Ectodermal cell (in vitro differentiated cells): ENCODE measurements at regions not wholly inside any gene's neighbourhood (a gene's known extent, or its start where the extent isn't known, plus 50 kb on each side); places are given as distances from the start of the nearest gene placed in this dataset.
"Not testable (repeated sequence)": the region's sequence is repeated elsewhere in the genome, so short reads cannot be mapped to it uniquely, and the experiment has no call there.

ENCODE experiments used
- H3K27ac ChIP-seq: 2 replicates; pipeline ENCODE4 v1.7.0; 2013; ENCODE audit warnings: mild to moderate bottlenecking, low read depth, low read length; ENCODE audit not compliant: insufficient read depth, poor library complexity, severe bottlenecking
- H3K27me3 ChIP-seq: 2 replicates; pipeline ENCODE4 v1.7.0; 2013; ENCODE audit warnings: mild to moderate bottlenecking, low read length; ENCODE audit not compliant: insufficient read depth, control insufficient read depth, poor library complexity, severe bottlenecking
- H3K36me3 ChIP-seq: one replicate; pipeline ENCODE4 v1.7.0; 2013; ENCODE audit warnings: low read length; ENCODE audit not compliant: control insufficient read depth, insufficient read depth
- H3K4me1 ChIP-seq: one replicate; pipeline ENCODE4 v1.7.0; 2013; ENCODE audit warnings: low read length; ENCODE audit not compliant: control insufficient read depth, insufficient read depth
- H3K4me3 ChIP-seq: 2 replicates; pipeline ENCODE4 v1.7.0; 2013; ENCODE audit warnings: low read depth, low read length, control low read depth; ENCODE audit not compliant: insufficient read depth
- H3K9me3 ChIP-seq: 2 replicates; pipeline ENCODE4 v1.7.0; 2013; ENCODE audit warnings: mild to moderate bottlenecking, low read length, moderate library complexity; ENCODE audit not compliant: control insufficient read depth
- WGBS, 2 experiments: methylation state at CpG; one replicate each; pipeline ENCODE4 v1.1.7; 2013; ENCODE audit warnings: missing lambda C conversion rate in 2 of 2; 5-methylcytosine and 5-hydroxymethylcytosine counted together

DNA sequence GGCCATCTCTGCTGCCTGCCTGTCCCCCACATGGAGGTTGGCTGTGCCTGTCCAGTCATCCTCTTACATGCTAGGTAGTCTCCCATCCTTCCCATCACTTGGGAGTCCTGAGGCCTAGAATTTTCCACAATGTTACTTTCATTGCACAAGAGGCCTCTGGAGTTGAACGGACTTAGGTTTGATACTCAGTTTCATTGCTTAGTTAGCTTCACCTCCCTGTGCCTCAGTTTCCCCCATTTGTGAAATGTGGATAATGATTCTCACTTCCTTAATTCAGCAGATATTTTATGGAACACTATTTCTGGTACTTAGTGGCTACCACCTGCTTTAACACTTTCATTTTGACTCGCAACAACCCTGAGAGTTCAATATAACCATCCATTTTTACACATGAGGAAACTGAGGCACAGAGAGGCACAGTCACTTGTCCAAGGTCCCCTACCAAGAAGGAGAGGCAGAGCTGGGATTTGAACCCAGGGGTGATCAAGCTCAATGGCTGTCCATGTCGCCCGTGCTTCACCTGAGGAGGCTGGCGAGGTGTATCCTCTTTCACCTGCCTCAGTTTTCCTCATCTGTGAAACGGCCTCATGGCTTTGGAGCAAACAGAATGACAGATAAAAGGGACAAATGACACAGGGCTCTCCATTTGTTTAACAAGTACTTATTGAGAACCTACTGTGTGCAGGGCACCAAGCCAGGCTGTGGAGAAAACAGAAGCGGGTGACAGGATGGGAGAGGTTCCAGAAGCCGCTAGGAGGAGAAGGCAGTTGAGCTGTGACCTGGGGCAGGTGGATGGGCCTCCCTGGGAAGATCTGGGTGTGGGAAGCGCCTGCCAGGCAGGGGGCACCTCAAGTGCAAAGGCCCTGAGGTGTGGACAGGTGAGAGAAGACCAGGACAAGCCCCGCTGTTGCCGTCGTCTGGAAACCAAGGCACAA is 154.3 kb upstream of the PTPN1 start:
- no peak overlapping the region for H3K27ac ChIP-seq
- 84 to 86% methylated on average over 12 of the region's 12 CpGs for WGBS, 2 experiments
- no peaks in the 10 kb centered on the region for H3K27me3 ChIP-seq
- no peaks in the 10 kb centered on the region for H3K36me3 ChIP-seq
- H3K4me1 ChIP-seq: no peaks in the 10 kb centered on the region
- no peak overlapping the region for H3K4me3 ChIP-seq
- H3K9me3 ChIP-seq: no peaks in the 10 kb centered on the region

DNA sequence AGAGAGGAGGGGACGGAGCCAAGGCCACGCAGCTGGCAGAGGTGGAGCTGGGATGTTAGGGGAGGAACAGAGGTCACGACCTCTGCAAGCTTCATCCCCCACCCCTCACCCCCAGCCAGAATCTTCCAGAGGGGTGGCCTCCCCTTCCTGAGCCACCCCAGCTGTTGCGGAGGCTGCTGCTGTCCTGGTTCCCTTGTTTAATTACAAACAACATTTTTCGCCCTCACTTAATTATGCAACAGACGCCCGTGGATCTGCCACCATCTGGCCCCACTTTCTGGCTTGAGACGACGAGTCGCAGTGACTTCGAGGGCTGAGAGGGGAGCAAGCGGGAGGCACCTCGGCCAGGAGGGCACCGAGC is 153.7 kb upstream of the PTPN1 start:
- Histone ChIP-seq H3K9me3 (no peaks in the 10 kb centered on the region), H3K27me3 (no peaks in the 10 kb centered on the region), H3K4me1 (no peaks in the 10 kb centered on the region), H3K27ac (no peak overlapping the region), H3K36me3 (no peaks in the 10 kb centered on the region), H3K4me3 (no peak overlapping the region)
- WGBS, 2 experiments: 83 to 87% methylated on average over 13 to 14 of the region's 14 CpGs

DNA sequence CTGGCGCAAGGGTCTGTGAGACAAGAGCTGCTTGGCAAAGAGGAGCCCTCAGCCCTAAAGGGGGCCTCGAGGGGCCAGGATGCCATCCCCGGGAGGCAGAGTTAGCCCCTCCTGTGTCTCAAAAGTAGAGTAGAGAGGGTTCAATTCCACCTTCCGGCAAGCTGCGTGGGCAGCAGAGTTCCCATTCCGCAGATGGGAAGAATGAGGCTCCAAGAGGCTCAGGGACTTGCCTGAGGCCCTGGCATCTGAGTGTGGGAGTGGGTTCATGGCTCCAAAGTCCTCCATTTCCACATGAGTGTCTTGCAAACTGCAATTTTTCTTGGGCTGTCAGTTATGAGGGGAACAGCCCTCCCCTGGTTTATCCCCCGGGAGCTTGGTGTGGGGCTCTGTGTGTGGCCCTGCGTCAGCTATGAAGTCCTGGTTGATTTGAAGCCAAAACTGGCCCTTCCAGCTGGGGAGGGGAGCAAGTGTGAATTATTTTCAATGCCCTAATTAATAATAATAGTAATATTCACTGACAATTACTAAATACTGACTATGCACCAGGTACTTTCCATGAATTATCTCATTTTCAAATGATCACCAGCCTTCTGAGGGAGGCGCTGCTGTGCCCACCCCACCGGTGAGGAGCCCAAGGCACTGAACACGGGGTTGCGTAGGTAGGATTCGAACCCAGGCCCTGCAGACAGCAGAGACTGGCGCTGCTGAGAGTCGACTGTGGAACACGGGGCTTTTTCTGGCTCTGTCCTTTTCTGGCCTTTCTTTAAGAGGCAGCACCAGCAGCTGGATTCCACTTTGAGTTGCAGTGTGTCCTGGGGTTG is 153.0 kb upstream of the PTPN1 start:
- no peaks in the 10 kb centered on the region for H3K36me3 ChIP-seq
- no peak overlapping the region for H3K4me3 ChIP-seq

DNA sequence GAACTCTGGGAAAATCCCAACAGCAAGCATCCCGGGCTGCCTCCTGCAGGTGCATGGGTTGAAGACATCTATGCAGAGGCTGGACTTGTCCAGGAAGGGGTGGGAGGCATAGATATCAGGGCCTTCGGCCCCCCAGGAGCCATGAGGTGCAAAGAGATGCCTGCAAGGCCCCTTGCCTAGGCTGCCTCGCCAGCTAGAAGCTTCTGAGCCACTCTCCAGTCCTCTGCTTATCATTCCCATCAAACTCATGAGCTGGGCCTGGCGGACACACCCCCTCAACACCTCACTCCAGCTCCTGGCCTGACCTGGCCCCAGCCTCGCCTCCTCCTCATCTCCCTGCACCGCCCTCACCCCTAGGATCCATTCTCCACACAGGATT is 152.4 kb upstream of the PTPN1 start:
- Histone ChIP-seq H3K27me3 (no peaks in the 10 kb centered on the region), H3K4me3 (no peak overlapping the region), H3K36me3 (no peaks in the 10 kb centered on the region), H3K4me1 (no peaks in the 10 kb centered on the region), H3K27ac (no peak overlapping the region), H3K9me3 (no peaks in the 10 kb centered on the region)
- WGBS, 2 experiments: 73% methylated on average over 6 of the region's 6 CpGs

More for the DNA sequence above, 153.0 kb upstream of the PTPN1 start:
- no peak overlapping the region for H3K27ac ChIP-seq
- WGBS, 2 experiments: 90 to 92% methylated on average over 16 of the region's 16 CpGs
- no peaks in the 10 kb centered on the region for H3K9me3 ChIP-seq
- H3K27me3 ChIP-seq: no peaks in the 10 kb centered on the region
- H3K4me1 ChIP-seq: no peaks in the 10 kb centered on the region

DNA sequence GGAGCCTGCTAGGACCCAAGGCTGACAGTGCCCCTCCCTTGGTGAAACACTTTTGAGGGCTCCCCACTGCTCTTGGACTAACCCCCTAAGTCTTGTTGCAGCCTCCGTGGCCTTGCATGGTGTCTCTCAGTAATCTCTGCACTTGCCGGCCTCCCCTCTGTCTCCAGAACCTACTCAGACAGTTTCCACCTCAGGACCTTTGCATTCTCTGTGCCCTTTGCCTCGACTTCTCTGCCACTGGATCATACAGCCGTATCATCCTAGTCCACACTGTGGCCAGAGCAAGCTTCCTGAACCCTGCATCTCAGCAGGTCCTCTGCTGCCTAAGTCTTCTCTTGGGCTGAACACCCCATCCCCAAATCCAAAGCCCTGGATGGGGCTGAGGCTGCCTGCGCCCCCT is 152.0 kb upstream of the PTPN1 start:
- no peak overlapping the region for H3K27ac ChIP-seq
- H3K27me3 ChIP-seq: no peaks in the 10 kb centered on the region
- no peaks in the 10 kb centered on the region for H3K4me1 ChIP-seq
- no peak overlapping the region for H3K4me3 ChIP-seq
- 88 to 91% methylated on average over 5 of the region's 5 CpGs for WGBS, 2 experiments
- H3K36me3 ChIP-seq: no peaks in the 10 kb centered on the region
- H3K9me3 ChIP-seq: no peaks in the 10 kb centered on the region

DNA sequence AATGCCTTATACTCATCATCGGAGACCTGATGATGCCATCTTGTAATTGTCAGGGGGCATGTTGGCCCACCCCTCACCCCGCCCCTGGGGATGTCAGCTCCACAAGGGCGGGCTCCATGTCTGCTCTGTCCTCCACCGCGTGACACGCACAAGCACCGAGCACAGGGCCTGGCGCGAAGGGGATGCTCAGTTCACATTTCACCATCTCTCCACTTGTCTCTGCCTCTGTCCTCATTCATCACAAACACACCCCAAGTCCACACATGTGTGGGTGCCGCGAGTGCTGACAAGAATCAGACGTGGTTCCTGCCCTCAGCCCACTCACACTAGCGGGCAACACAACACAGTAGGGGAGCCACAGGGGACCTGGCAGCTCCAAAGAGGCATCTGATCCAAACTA is 151.2 kb upstream of the PTPN1 start:
- no peaks in the 10 kb centered on the region for H3K4me1 ChIP-seq
- H3K27ac ChIP-seq: no peak overlapping the region
- 88 to 91% methylated on average over 13 of the region's 13 CpGs for WGBS, 2 experiments
- H3K36me3 ChIP-seq: no peaks in the 10 kb centered on the region
- no peaks in the 10 kb centered on the region for H3K27me3 ChIP-seq
- no peak overlapping the region for H3K4me3 ChIP-seq
- no peaks in the 10 kb centered on the region for H3K9me3 ChIP-seq

DNA sequence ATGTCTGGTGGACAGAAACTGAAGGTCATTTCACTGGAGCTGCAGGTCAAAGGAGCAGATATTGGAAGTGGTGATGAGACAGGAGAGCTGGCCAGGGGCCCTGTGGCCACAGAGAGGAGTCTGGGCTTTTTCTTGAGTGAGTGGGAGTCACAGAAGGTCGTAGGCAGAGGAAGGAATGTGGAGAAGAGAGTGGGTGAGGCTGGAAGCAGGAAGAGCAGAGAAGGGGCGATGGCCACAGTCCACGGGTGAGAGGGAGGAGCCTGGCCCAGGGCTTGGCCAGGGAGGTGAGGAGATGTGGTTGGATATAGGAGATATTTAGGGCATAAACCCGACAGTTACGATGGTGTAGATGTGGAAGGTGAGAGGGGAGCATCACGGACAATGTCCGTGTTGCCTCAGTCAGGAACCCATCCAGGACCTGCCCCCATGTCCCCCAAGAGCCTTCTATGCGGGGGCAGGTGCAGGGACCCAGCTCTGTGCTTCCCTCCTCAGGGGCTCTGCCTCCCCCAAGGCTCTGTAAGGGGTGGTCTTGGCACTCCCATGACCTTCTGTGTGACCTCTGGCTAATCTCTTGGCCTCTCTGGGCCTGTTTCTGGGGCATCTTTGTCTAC is 150.5 kb upstream of the PTPN1 start:
- no peaks in the 10 kb centered on the region for H3K9me3 ChIP-seq
- H3K4me3 ChIP-seq: no peak overlapping the region
- 87 to 88% methylated on average over 8 of the region's 8 CpGs for WGBS, 2 experiments
- no peaks in the 10 kb centered on the region for H3K27me3 ChIP-seq
- H3K27ac ChIP-seq: no peak overlapping the region
- no peaks in the 10 kb centered on the region for H3K36me3 ChIP-seq
- H3K4me1 ChIP-seq: no peaks in the 10 kb centered on the region

DNA sequence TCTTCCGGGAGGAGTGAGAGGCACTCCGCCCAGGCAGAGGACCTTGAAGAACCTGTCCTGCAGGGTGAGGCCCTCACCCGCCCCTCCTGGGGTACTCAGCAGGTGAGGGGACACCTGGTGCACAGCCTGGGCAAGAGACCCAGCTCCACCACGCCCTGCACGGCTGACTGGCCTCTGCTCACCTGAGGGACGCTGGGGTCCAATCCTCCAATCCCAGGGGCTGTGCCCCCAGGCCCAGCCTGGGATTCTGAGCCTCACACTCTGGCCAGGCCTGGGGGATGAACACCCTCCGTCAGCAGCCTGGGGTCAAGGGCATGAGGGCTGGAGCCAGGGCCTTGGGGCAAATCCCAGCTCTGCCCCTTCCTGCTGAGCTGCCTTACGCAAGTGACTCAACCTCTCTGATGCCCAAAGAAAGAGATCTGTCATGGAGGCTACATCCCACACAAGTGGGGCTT is 149.9 kb upstream of the PTPN1 start:
- 89 to 93% methylated on average over 8 of the region's 8 CpGs for WGBS, 2 experiments
- H3K27ac ChIP-seq: no peak overlapping the region

DNA sequence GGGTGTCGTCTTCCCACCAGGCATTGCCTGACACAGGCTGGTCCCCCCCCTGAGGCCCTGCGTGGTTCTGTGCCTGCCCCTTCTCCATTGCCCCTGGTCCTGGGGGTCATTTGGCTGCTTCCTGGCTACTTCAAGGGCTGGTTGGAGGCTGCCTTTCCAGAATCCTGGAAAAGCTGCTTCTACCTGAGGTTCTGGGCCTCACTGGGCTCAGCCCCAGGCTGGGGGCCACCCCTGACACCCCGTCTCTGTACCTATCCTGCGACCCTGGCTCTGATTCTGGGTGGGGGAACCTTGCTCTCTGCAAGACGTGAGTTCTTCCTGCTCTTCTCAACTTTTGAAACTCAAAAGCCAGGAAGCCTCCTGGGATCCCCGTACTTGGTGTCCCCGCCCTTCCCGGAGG is 149.3 kb upstream of the PTPN1 start:
- WGBS, 2 experiments: 77 to 78% methylated on average over 8 of the region's 8 CpGs
- Histone ChIP-seq H3K27ac (no peak overlapping the region), H3K9me3 (no peaks in the 10 kb centered on the region), H3K36me3 (no peaks in the 10 kb centered on the region), H3K4me1 (no peaks in the 10 kb centered on the region), H3K27me3 (no peaks in the 10 kb centered on the region), H3K4me3 (no peak overlapping the region)

More for the DNA sequence above, 149.9 kb upstream of the PTPN1 start:
- Histone ChIP-seq H3K36me3 (no peaks in the 10 kb centered on the region), H3K27me3 (no peaks in the 10 kb centered on the region), H3K4me1 (no peaks in the 10 kb centered on the region), H3K4me3 (no peak overlapping the region), H3K9me3 (no peaks in the 10 kb centered on the region)

DNA sequence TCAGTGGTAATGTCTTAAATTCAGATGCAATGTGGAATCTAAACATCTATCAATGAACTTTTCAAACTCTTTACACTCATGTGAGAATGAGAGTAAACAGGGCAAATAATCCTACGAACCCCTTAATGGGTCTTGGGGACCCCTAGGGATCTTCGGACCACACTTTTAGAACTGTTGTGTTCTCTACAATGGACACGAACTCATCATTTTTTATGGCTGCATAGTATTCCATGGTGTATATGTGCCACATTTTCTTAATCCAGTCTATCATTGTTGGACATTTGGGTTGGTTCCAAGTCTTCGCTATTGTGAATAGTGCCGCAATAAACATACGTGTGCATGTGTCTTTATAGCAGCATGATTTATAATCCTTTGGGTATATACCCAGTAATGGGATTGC is 148.0 kb upstream of the PTPN1 start:
- not testable (repeated sequence) for H3K9me3 ChIP-seq, H3K27me3 ChIP-seq, H3K36me3 ChIP-seq, H3K4me3 ChIP-seq, H3K4me1 ChIP-seq, H3K27ac ChIP-seq
- WGBS, 2 experiments: 82 to 87% methylated on average over 3 of the region's 6 CpGs
